GM18526 (cell line): ENCODE measurements at regions not wholly inside any gene's neighbourhood (a gene's known extent, or its start where the extent isn't known, plus 50 kb on each side); places are given as distances from the start of the nearest gene placed in this dataset.

Experiments used
- POLR2A ChIP-seq: IDR thresholded peaks from 3 replicates; pipeline ENCODE4 v1.6.1; 2011; ENCODE audit not compliant: insufficient read length; ENCODE audit errors: extremely low read depth

GRCh38 chr3:159432682-159433340, 555.8 kb upstream of the IL12A start:
- TF ChIP-seq POLR2A, result no peak

- TF ChIP-seq POLR2A, result no peak
Observed at GRCh38 chr3:159439346-159439745, 549.3 kb upstream of the IL12A start.

- no peak for TF ChIP-seq POLR2A
Observed at GRCh38 chr3:159441279-159441678, 547.4 kb upstream of the IL12A start.

GRCh38 chr3:159443266-159443665, 545.4 kb upstream of the IL12A start:
- no peak for TF ChIP-seq POLR2A

- no peak for TF ChIP-seq POLR2A
Observed at GRCh38 chr3:159447841-159448240, 540.8 kb upstream of the IL12A start.

GRCh38 chr3:159448902-159449301, 539.7 kb upstream of the IL12A start:
- TF ChIP-seq POLR2A, result no peak

- TF ChIP-seq POLR2A, result no peak
Observed at GRCh38 chr3:159451067-159451466, 537.6 kb upstream of the IL12A start.

- no peak for TF ChIP-seq POLR2A
Observed at GRCh38 chr3:159451482-159451881, 537.2 kb upstream of the IL12A start.

- TF ChIP-seq POLR2A, result no peak
Observed at GRCh38 chr3:159453036-159453435, 535.6 kb upstream of the IL12A start.

GRCh38 chr3:159453945-159454344, 534.7 kb upstream of the IL12A start:
- no peak for TF ChIP-seq POLR2A

- TF ChIP-seq POLR2A, result no peak
Observed at GRCh38 chr3:159455741-159456181, 532.9 kb upstream of the IL12A start.

- no peak for TF ChIP-seq POLR2A
Observed at GRCh38 chr3:159458010-159458409, 530.6 kb upstream of the IL12A start.

GRCh38 chr3:159458982-159459381, 529.7 kb upstream of the IL12A start:
- no peak for TF ChIP-seq POLR2A

GRCh38 chr3:159472611-159473010, 516.0 kb upstream of the IL12A start:
- no peak for TF ChIP-seq POLR2A

GRCh38 chr3:159473206-159473605, 515.4 kb upstream of the IL12A start:
- no peak for TF ChIP-seq POLR2A

GRCh38 chr3:159480046-159480445, 508.6 kb upstream of the IL12A start:
- TF ChIP-seq POLR2A, result no peak

GRCh38 chr3:159482241-159482993, 506.2 kb upstream of the IL12A start:
- TF ChIP-seq POLR2A, result no peak

- no peak for TF ChIP-seq POLR2A
Observed at GRCh38 chr3:159482994-159483367, 505.7 kb upstream of the IL12A start.
